DOHH2 (cell line): ENCODE measurements at regions not wholly inside any gene's neighbourhood (a gene's known extent, or its start where the extent isn't known, plus 50 kb on each side); places are given as distances from the start of the nearest gene placed in this dataset.

Experiments used
- H3F3A ChIP-seq: fragments of 200-600 bp; sonication (generic), shearing (Covaris generic); 2 replicates; pipeline ENCODE4 v1.6.0; 2016; ENCODE audit warnings: antibody characterized with exemption, mild to moderate bottlenecking; ENCODE audit not compliant: control insufficient read depth, insufficient read depth
- H3K27ac ChIP-seq: fragments of 200-600 bp; sonication (generic); 2 replicates; pipeline ENCODE4 v1.5.1; 2014; ENCODE audit warnings: low read depth, mild to moderate bottlenecking, low read length, moderate library complexity
- H3K27me3 ChIP-seq: fragments of 200-600 bp; sonication (generic); 2 replicates; pipeline ENCODE4 v1.6.1; 2014; ENCODE audit warnings: mild to moderate bottlenecking, low read length, mixed read lengths; ENCODE audit not compliant: control insufficient read depth
- H3K36me3 ChIP-seq: fragments of 200-600 bp; sonication (generic); 2 replicates; pipeline ENCODE4 v1.6.1; 2014; ENCODE audit warnings: mild to moderate bottlenecking, low read length, moderate library complexity, mixed read lengths; ENCODE audit not compliant: control insufficient read depth
- H3K4me1 ChIP-seq: fragments of 200-600 bp; sonication (generic); 2 replicates; pipeline ENCODE4 v1.6.1; 2014; ENCODE audit warnings: mild to moderate bottlenecking, low read length, mixed read lengths; ENCODE audit not compliant: control insufficient read depth
- H3K4me2 ChIP-seq: fragments of 200-600 bp; sonication (generic); 2 replicates; pipeline ENCODE4 v1.6.0; 2014; ENCODE audit warnings: mild to moderate bottlenecking, low read length, moderate library complexity
- H3K4me3 ChIP-seq: fragments of 200-600 bp; sonication (generic); 2 replicates; pipeline ENCODE4 v1.5.1; 2014; ENCODE audit warnings: mild to moderate bottlenecking, low read length, mixed read lengths
- H3K79me2 ChIP-seq: fragments of 200-600 bp; sonication (generic); 2 replicates; pipeline ENCODE4 v1.6.1; 2014; ENCODE audit warnings: mild to moderate bottlenecking, low read length, mixed read lengths; ENCODE audit not compliant: control insufficient read depth
- H3K9me2 ChIP-seq: fragments of 200-600 bp; sonication (generic); replicated peaks from 2 replicates; pipeline ENCODE4 v1.6.1; 2014; ENCODE audit warnings: mild to moderate bottlenecking, low read length, mixed read lengths; ENCODE audit not compliant: control insufficient read depth
- H3K9me3 ChIP-seq: fragments of 200-600 bp; sonication (generic); 2 replicates; pipeline ENCODE4 v1.6.1; 2014; ENCODE audit warnings: antibody characterized with exemption, low read length, mixed read lengths; ENCODE audit not compliant: control insufficient read depth, insufficient read depth
- H4K20me1 ChIP-seq: fragments of 200-600 bp; sonication (generic); 2 replicates; pipeline ENCODE4 v1.6.0; 2014; ENCODE audit warnings: low read depth, mild to moderate bottlenecking, antibody characterized with exemption, low read length, moderate library complexity; ENCODE audit not compliant: control insufficient read depth, insufficient read depth
- EZH2phosphoT487 ChIP-seq: fragments of 200-600 bp; sonication (generic); IDR thresholded peaks from 2 replicates; pipeline ENCODE4 v1.6.1; 2017; ENCODE audit warnings: borderline replicate concordance, mild to moderate bottlenecking, antibody characterized with exemption, low read length, moderate library complexity, mixed read lengths
- TF ChIP-seq, protein P1 (sequence below): fragments of 200-600 bp; sonication (generic); IDR thresholded peaks from one replicate; pipeline ENCODE4 v1.5.1; 2014; ENCODE audit warnings: antibody characterized with exemption, mild to moderate bottlenecking, low read depth, low read length; ENCODE audit not compliant: poor library complexity, severe bottlenecking

DNA sequence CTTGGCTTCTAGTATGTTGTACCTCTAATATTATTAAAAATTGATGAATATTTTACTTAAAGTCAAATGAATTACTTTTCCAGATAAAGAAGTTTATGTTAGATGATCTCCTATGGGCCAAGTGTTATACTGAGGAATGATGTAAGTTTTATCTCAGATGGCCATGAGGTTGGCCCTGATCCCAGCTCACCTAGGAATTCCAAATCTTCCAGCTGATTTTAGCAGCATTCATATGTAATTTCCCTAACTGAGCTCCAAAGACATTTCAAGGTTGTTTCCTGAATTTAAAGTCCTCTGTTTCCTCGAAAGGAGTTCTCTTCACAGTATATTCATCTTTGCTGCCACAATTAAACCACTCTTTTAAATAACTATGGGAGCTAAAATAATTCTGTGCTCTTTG, 1670.4 kb upstream of the SPRY2 start:
- no peaks in the 10 kb centered on the region for H4K20me1 ChIP-seq
- no peaks in the 10 kb centered on the region for H3K4me1 ChIP-seq
- H3K36me3 ChIP-seq, result no peaks in the 10 kb centered on the region
- H3K27ac ChIP-seq, result no peak overlapping the region
- H3K4me2 ChIP-seq, result no peak overlapping the region
- no peaks in the 10 kb centered on the region for H3K9me2 ChIP-seq
- H3F3A ChIP-seq, result no peaks in the 10 kb centered on the region
- TF ChIP-seq, protein P1, sequence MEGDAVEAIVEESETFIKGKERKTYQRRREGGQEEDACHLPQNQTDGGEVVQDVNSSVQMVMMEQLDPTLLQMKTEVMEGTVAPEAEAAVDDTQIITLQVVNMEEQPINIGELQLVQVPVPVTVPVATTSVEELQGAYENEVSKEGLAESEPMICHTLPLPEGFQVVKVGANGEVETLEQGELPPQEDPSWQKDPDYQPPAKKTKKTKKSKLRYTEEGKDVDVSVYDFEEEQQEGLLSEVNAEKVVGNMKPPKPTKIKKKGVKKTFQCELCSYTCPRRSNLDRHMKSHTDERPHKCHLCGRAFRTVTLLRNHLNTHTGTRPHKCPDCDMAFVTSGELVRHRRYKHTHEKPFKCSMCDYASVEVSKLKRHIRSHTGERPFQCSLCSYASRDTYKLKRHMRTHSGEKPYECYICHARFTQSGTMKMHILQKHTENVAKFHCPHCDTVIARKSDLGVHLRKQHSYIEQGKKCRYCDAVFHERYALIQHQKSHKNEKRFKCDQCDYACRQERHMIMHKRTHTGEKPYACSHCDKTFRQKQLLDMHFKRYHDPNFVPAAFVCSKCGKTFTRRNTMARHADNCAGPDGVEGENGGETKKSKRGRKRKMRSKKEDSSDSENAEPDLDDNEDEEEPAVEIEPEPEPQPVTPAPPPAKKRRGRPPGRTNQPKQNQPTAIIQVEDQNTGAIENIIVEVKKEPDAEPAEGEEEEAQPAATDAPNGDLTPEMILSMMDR, result no peak
- TF ChIP-seq EZH2phosphoT487, result no peak
- no peak overlapping the region for H3K4me3 ChIP-seq
- no peaks in the 10 kb centered on the region for H3K9me3 ChIP-seq
- no peaks in the 10 kb centered on the region for H3K79me2 ChIP-seq
- no peaks in the 10 kb centered on the region for H3K27me3 ChIP-seq

DNA sequence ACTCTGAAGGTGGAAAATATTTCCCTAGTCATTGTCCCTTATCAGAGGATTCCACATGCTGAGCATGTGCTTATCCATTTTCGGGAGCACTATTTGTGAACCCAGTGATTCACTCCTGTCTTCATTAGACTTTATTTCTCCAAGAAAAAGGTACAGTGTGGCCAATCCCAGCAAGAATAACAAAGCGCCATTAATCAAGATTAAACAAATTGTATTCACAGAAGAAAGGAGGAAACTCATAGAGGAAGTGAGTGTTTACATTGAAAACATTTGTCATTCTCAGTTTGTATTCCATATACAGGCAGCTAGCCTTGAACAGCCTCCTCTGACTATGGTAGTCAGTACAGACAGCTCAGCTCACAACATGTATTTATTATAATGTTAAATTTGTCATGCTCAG, 1669.9 kb upstream of the SPRY2 start:
- Histone ChIP-seq H3K27me3 (no peaks in the 10 kb centered on the region), H3K27ac (no peak overlapping the region), H3K4me2 (no peak overlapping the region), H3K79me2 (no peaks in the 10 kb centered on the region), H3K36me3 (no peaks in the 10 kb centered on the region), H4K20me1 (no peaks in the 10 kb centered on the region), H3K4me3 (no peak overlapping the region), H3F3A (no peaks in the 10 kb centered on the region), H3K9me2 (no peaks in the 10 kb centered on the region), H3K4me1 (no peaks in the 10 kb centered on the region), H3K9me3 (no peaks in the 10 kb centered on the region)
- TF ChIP-seq, protein P1, result no peak
- no peak for TF ChIP-seq EZH2phosphoT487

DNA sequence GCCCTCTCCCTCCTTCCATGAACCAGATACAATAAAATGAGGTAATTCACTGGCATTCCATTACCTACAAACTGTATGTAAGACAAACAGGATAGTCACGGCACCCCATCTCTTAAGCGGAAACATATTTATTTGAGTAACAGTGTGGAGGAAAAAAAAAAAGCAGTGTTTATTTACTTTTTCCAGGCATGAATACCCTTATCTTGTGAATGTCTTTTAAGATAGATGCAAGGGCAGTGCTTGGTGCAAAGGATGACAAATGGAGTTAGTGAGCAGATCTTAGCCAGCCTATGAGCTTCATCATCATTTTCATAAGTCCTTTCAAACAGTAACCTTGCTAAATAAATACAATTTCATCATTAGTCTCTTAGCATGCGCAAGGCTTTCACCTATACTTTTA, 1661.8 kb upstream of the SPRY2 start:
- H3K79me2 ChIP-seq, result no peaks in the 10 kb centered on the region
- H3K9me3 ChIP-seq, result no peaks in the 10 kb centered on the region
- no peak overlapping the region for H3K27ac ChIP-seq

More for the DNA sequence above, 1661.8 kb upstream of the SPRY2 start:
- H3F3A ChIP-seq, result no peaks in the 10 kb centered on the region
- no peaks in the 10 kb centered on the region for H3K9me2 ChIP-seq
- H3K4me3 ChIP-seq, result no peak overlapping the region
- no peak overlapping the region for H3K4me2 ChIP-seq
- H4K20me1 ChIP-seq, result no peaks in the 10 kb centered on the region
- no peaks in the 10 kb centered on the region for H3K27me3 ChIP-seq
- TF ChIP-seq EZH2phosphoT487, result no peak
- TF ChIP-seq, protein P1, result no peak
- no peaks in the 10 kb centered on the region for H3K36me3 ChIP-seq
- H3K4me1 ChIP-seq, result no peaks in the 10 kb centered on the region
